ENCODE measurements at regions not wholly inside any gene's neighbourhood (a gene's known extent, or its start where the extent isn't known, plus 50 kb on each side); places are given as distances from the start of the nearest gene placed in this dataset.

GRCh38 chr10:24132741-24133140, 76.2 kb upstream of the KIAA1217 start:
- H3K27me3 ChIP-seq (ENCODE audit: low read depth, low read length) = no peaks in the 10 kb centered on the region
- no peak overlapping the region for H3K27ac ChIP-seq (ENCODE audit: low read length)
- TF ChIP-seq EZH2phosphoT487 (IDR thresholded peaks at IDR 0.05; ENCODE audit: low read depth) = no peak
- no peak for TF ChIP-seq CTCF (IDR thresholded peaks at IDR 0.05; ENCODE audit: low read depth, low read length)
- H3K4me3 ChIP-seq (ENCODE audit: low read length) = no peak overlapping the region
- no peaks in the 10 kb centered on the region for H3K9me3 ChIP-seq (ENCODE audit: insufficient read depth, low read length)
- H2AFZ ChIP-seq (ENCODE audit: low read depth, low read length) = no peak overlapping the region
- H3K4me1 ChIP-seq (ENCODE audit: low read length) = no peaks in the 10 kb centered on the region
- H3K4me2 ChIP-seq (ENCODE audit: low read length) = no peak overlapping the region
- H3K36me3 ChIP-seq (replicated peaks; ENCODE audit: low read depth, low read length) = no peaks in the 10 kb centered on the region
- no peak overlapping the region for H3K9ac ChIP-seq (ENCODE audit: low read length)
- H3K79me2 ChIP-seq (ENCODE audit: low read length) = no peaks in the 10 kb centered on the region
- H4K20me1 ChIP-seq (ENCODE audit: insufficient read depth, low read length) = no peaks in the 10 kb centered on the region

GRCh38 chr10:24133835-24134234, 75.1 kb upstream of the KIAA1217 start:
- Histone ChIP-seq H3K36me3 (replicated peaks; ENCODE audit: low read depth, low read length) (no peaks in the 10 kb centered on the region), H3K27ac (ENCODE audit: low read length) (no peak overlapping the region), H3K9ac (ENCODE audit: low read length) (no peak overlapping the region), H4K20me1 (ENCODE audit: insufficient read depth, low read length) (no peaks in the 10 kb centered on the region), H3K27me3 (ENCODE audit: low read depth, low read length) (no peaks in the 10 kb centered on the region), H3K4me2 (ENCODE audit: low read length) (no peak overlapping the region), H2AFZ (ENCODE audit: low read depth, low read length) (no peak overlapping the region), H3K4me3 (ENCODE audit: low read length) (no peak overlapping the region), H3K79me2 (ENCODE audit: low read length) (no peaks in the 10 kb centered on the region), H3K4me1 (ENCODE audit: low read length) (no peaks in the 10 kb centered on the region), H3K9me3 (ENCODE audit: insufficient read depth, low read length) (no peaks in the 10 kb centered on the region)
- TF ChIP-seq CTCF (IDR thresholded peaks at IDR 0.05; ENCODE audit: low read depth, low read length) (no peak), EZH2phosphoT487 (IDR thresholded peaks at IDR 0.05; ENCODE audit: low read depth) (no peak)

GRCh38 chr10:24136070-24136469, 72.9 kb upstream of the KIAA1217 start:
- Histone ChIP-seq H4K20me1 (ENCODE audit: insufficient read depth, low read length) (no peaks in the 10 kb centered on the region), H3K9ac (ENCODE audit: low read length) (no peak overlapping the region), H3K27me3 (ENCODE audit: low read depth, low read length) (no peaks in the 10 kb centered on the region), H3K36me3 (replicated peaks; ENCODE audit: low read depth, low read length) (no peaks in the 10 kb centered on the region), H3K4me2 (ENCODE audit: low read length) (no peak overlapping the region), H3K4me3 (ENCODE audit: low read length) (no peak overlapping the region), H3K79me2 (ENCODE audit: low read length) (no peaks in the 10 kb centered on the region), H3K4me1 (ENCODE audit: low read length) (no peaks in the 10 kb centered on the region), H3K27ac (ENCODE audit: low read length) (no peak overlapping the region), H2AFZ (ENCODE audit: low read depth, low read length) (no peak overlapping the region), H3K9me3 (ENCODE audit: insufficient read depth, low read length) (no peaks in the 10 kb centered on the region)
- TF ChIP-seq EZH2phosphoT487 (IDR thresholded peaks at IDR 0.05; ENCODE audit: low read depth) = no peak
- no peak for TF ChIP-seq CTCF (IDR thresholded peaks at IDR 0.05; ENCODE audit: low read depth, low read length)

GRCh38 chr10:24147321-24147720, 61.6 kb upstream of the KIAA1217 start:
- TF ChIP-seq CTCF (IDR thresholded peaks at IDR 0.05; ENCODE audit: low read depth, low read length) (no peak), EZH2phosphoT487 (IDR thresholded peaks at IDR 0.05; ENCODE audit: low read depth) (no peak)
- no peaks in the 10 kb centered on the region for H3K4me1 ChIP-seq (ENCODE audit: low read length)
- H3K79me2 ChIP-seq (ENCODE audit: low read length) = no peaks in the 10 kb centered on the region
- H4K20me1 ChIP-seq (ENCODE audit: insufficient read depth, low read length) = no peaks in the 10 kb centered on the region
- H3K9me3 ChIP-seq (ENCODE audit: insufficient read depth, low read length) = no peaks in the 10 kb centered on the region
- no peaks in the 10 kb centered on the region for H3K27me3 ChIP-seq (ENCODE audit: low read depth, low read length)
- no peak overlapping the region for H3K4me2 ChIP-seq (ENCODE audit: low read length)
- H3K9ac ChIP-seq (ENCODE audit: low read length) = no peak overlapping the region
- no peaks in the 10 kb centered on the region for H3K36me3 ChIP-seq (replicated peaks; ENCODE audit: low read depth, low read length)
- H3K27ac ChIP-seq (ENCODE audit: low read length) = no peak overlapping the region
- H3K4me3 ChIP-seq (ENCODE audit: low read length) = no peak overlapping the region
- no peak overlapping the region for H2AFZ ChIP-seq (ENCODE audit: low read depth, low read length)
